ENCODE measurements at regions not wholly inside any gene's neighbourhood (a gene's known extent, or its start where the extent isn't known, plus 50 kb on each side); places are given as distances from the start of the nearest gene placed in this dataset.

- peak; percentile 20 for DNase-seq (ENCODE audit: low read depth)
These were observed 93.5 kb downstream of the C1orf94 start for GRCh38 chr1:34270181-34270580.

- no peak for DNase-seq (ENCODE audit: low read depth)
These were observed 95.4 kb downstream of the C1orf94 start for GRCh38 chr1:34272152-34272551.

GRCh38 chr1:34275150-34275549 is 98.4 kb downstream of the C1orf94 start:
- no peak for DNase-seq (ENCODE audit: low read depth)

- no peak for DNase-seq (ENCODE audit: low read depth)
These were observed 99.9 kb downstream of the C1orf94 start for GRCh38 chr1:34276606-34277005.

- DNase-seq (ENCODE audit: low read depth) = no peak
These were observed 100.4 kb downstream of the C1orf94 start for GRCh38 chr1:34277150-34277549.

GRCh38 chr1:34278211-34278610 is 101.5 kb downstream of the C1orf94 start:
- DNase-seq (ENCODE audit: low read depth) = no peak

GRCh38 chr1:34279971-34280370 is 103.3 kb downstream of the C1orf94 start:
- no peak for DNase-seq (ENCODE audit: low read depth)

GRCh38 chr1:34280509-34280908 is 103.8 kb downstream of the C1orf94 start:
- no peak for DNase-seq (ENCODE audit: low read depth)

- no peak for DNase-seq (ENCODE audit: low read depth)
These were observed 106.4 kb downstream of the C1orf94 start for GRCh38 chr1:34283142-34283541.

GRCh38 chr1:34286511-34286910 is 109.8 kb downstream of the C1orf94 start:
- DNase-seq (ENCODE audit: low read depth) = no peak

- DNase-seq (ENCODE audit: low read depth) = no peak
These were observed 114.1 kb downstream of the C1orf94 start for GRCh38 chr1:34290831-34291230.

GRCh38 chr1:34292472-34292871 is 115.8 kb downstream of the C1orf94 start:
- DNase-seq (ENCODE audit: low read depth) = peak; percentile 9

GRCh38 chr1:34296059-34296458 is 119.4 kb downstream of the C1orf94 start:
- DNase-seq (ENCODE audit: low read depth) = no peak

GRCh38 chr1:34302798-34303197 is 126.1 kb downstream of the C1orf94 start:
- DNase-seq (ENCODE audit: low read depth) = no peak

- no peak for DNase-seq (ENCODE audit: low read depth)
These were observed 126.5 kb downstream of the C1orf94 start for GRCh38 chr1:34303218-34303617.

GRCh38 chr1:34306568-34306967 is 129.9 kb downstream of the C1orf94 start:
- no peak for DNase-seq (ENCODE audit: low read depth)

GRCh38 chr1:34312359-34312758 is 135.7 kb downstream of the C1orf94 start:
- no peak for DNase-seq (ENCODE audit: low read depth)

- DNase-seq (ENCODE audit: low read depth) = no peak
These were observed 139.3 kb downstream of the C1orf94 start for GRCh38 chr1:34315974-34316373.

GRCh38 chr1:34316773-34317172 is 140.1 kb downstream of the C1orf94 start:
- no peak for DNase-seq (ENCODE audit: low read depth)

- no peak for DNase-seq (ENCODE audit: low read depth)
These were observed 142.5 kb downstream of the C1orf94 start for GRCh38 chr1:34319218-34319617.

- peak; percentile 74 for DNase-seq (ENCODE audit: low read depth)
These were observed 143.5 kb downstream of the C1orf94 start for GRCh38 chr1:34320053-34320669.

- DNase-seq (ENCODE audit: low read depth) = no peak
These were observed 146.3 kb downstream of the C1orf94 start for GRCh38 chr1:34322969-34323368.

GRCh38 chr1:34324879-34325440 is 148.3 kb downstream of the C1orf94 start:
- DNase-seq (ENCODE audit: low read depth) = no peak
